GM12872 (cell line): ENCODE measurements at regions not wholly inside any gene's neighbourhood (a gene's known extent, or its start where the extent isn't known, plus 50 kb on each side); places are given as distances from the start of the nearest gene placed in this dataset.

ENCODE experiments used
- CTCF ChIP-seq: IDR thresholded peaks from 3 replicates; pipeline ENCODE4 v1.5.1; 2011; ENCODE audit warnings: low read depth, mild to moderate bottlenecking, low read length, moderate library complexity; ENCODE audit not compliant: insufficient read depth

- TF ChIP-seq CTCF, result no peak
These were observed 248.7 kb downstream of the SOX11 start for GRCh38 chr2:5940596-5941535.

DNA sequence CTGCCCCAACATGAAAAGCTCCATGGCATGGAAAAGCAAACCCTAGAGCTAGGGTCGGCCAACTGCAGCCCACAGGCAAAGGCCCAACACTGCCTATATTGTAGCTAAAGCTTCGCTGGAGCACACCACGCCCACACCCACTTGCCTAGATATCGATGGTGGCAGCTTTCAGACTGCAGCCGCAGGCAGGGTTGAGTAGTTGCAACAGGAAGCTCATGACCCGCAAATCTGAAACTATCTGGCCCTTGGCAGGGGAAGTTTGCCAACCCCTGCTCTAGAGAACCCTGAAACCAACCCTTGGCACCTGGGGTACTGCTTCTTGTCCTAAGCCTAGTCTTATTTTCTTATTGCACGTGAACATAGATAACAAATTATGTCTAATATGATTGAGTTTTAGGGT lies 250.0 kb downstream of the SOX11 start:
- no peak for TF ChIP-seq CTCF

DNA sequence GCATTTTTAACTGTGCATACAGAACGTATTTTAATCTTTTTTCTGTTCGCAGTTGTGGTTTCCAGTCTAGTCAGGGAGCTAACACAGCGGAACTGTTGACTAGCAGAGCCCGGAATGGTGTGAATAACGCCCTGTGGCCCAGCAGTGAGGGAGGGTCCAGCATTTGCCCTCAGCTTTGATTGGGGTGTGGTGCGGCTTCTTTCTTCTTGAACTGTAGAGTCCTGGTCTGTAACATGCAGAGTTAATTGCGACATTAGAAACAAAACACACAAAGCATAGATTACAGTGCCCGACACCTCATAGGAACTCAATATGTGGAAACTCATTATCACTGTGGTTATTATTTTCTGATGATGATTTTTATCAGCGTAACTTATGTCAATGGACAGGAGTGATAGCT lies 253.6 kb downstream of the SOX11 start:
- no peak for TF ChIP-seq CTCF

DNA sequence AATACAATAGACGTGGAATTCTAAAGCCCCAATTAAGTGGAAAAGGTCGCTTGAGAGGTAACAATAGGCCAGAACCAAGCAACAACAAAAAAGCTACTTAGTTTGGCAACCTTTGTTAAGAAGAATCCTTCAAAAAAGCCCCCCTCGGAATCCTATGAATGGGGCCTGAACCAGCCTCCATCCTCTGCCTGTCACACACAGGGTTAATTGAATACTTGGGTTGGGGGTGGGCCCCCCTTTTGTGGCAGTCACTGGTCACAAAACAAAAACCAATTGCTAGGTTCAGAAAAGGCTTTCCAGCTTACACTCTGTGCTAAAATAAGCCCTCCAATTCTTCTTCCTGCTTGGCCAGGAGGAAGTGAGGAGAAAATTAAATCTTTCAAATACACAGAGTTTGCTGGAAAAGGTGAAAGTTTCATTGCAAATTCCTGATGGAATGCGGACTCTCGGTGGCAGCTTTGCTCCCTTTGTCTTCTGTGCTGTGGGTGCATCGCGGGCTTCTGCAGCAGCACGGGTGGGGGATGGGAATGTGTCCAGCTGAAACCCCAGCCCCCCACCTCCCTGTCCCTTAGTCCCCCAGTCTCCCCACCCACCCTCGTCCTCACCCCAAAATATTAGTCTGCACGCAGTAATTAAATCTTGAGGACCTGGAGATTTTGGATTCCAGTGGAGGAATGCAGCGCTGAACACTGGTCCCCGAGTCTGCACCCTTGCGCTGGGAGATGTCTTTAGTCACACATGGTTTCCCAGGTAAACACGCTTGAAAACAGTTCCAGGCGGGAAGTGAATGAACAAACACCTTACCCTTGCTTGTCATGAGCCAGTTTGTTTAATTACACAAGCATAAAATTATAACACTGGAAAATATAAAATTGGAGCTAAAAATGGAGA lies 254.3 kb downstream of the SOX11 start:
- TF ChIP-seq CTCF, result no peak

GRCh38 chr2:5950736-5951135 lies 258.6 kb downstream of the SOX11 start:
- TF ChIP-seq CTCF, result no peak

DNA sequence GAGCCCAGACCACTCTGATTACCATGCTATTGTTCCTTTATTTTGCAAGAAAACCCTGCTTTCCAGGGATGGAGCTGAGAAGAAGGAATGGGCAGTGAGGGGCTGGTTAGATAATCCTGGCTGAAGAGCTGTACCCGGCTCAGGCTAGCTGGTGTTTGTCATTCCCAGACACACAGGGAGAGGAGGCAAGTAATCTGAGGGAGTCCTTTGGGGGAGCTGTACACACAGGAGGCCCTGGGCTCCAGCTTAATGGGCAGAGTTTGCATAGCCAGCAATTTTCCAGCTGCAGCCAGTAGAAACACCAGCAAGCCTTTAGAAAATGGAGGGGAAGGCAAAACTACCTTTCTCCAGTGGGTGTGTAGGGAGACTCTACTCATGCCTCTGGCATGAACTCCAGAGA lies 259.3 kb downstream of the SOX11 start:
- TF ChIP-seq CTCF, result no peak

GRCh38 chr2:5953525-5953924 lies 261.3 kb downstream of the SOX11 start:
- TF ChIP-seq CTCF, result no peak
